Neural cell (in vitro differentiated cells): ENCODE measurements at regions not wholly inside any gene's neighbourhood (a gene's known extent, or its start where the extent isn't known, plus 50 kb on each side); places are given as distances from the start of the nearest gene placed in this dataset.

Experiments
- EZH2 ChIP-seq: fragments of 200-600, 300-800 bp; shearing (Covaris generic), sonication (generic); IDR thresholded peaks from 2 replicates; pipeline ENCODE4 v1.6.1; 2014; ENCODE audit warnings: antibody characterized with exemption, low read length, borderline replicate concordance, mild to moderate bottlenecking; ENCODE audit not compliant: insufficient read depth, poor library complexity, severe bottlenecking
- MXI1 ChIP-seq: fragments of 450-650 bp; conservative IDR thresholded peaks from 2 replicates; pipeline ENCODE4 v1.6.1; 2014; ENCODE audit warnings: antibody characterized with exemption, mild to moderate bottlenecking; ENCODE audit not compliant: poor library complexity, severe bottlenecking
- POLR2AphosphoS5 ChIP-seq: IDR thresholded peaks from 2 replicates; pipeline ENCODE4 v1.6.1; 2012
- REST ChIP-seq: IDR thresholded peaks from 2 replicates; pipeline ENCODE4 v1.6.1; 2012; ENCODE audit warnings: borderline replicate concordance
- TAF1 ChIP-seq: IDR thresholded peaks from 2 replicates; pipeline ENCODE4 v1.6.1; 2012; ENCODE audit warnings: low read depth
- TF ChIP-seq, protein P1 (sequence below): fragments of 450-650 bp; IDR thresholded peaks from 2 replicates; pipeline ENCODE4 v1.5.1; 2014; ENCODE audit warnings: antibody characterized with exemption, mild to moderate bottlenecking, moderate library complexity; ENCODE audit not compliant: poor library complexity, severe bottlenecking

DNA sequence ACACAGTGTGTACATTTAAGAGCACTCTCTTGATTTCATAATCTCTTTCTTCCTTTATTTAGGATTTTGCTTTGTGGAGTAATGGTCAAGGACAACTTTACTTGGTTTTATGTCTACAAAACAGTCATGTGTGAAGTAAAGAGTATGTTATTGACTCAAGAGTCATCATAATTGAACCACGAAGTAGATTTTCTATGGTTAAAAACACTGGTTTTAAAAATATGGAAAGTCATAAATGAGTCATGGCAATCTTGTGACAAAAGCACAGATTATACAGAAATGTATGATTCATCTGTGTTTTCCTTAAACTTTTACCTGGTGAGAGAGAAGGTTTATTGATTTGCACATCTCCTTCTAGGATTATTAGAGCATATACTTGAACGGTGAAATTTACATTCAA lies 969.7 kb downstream of the GATA3 start:
- TF ChIP-seq, protein P1, sequence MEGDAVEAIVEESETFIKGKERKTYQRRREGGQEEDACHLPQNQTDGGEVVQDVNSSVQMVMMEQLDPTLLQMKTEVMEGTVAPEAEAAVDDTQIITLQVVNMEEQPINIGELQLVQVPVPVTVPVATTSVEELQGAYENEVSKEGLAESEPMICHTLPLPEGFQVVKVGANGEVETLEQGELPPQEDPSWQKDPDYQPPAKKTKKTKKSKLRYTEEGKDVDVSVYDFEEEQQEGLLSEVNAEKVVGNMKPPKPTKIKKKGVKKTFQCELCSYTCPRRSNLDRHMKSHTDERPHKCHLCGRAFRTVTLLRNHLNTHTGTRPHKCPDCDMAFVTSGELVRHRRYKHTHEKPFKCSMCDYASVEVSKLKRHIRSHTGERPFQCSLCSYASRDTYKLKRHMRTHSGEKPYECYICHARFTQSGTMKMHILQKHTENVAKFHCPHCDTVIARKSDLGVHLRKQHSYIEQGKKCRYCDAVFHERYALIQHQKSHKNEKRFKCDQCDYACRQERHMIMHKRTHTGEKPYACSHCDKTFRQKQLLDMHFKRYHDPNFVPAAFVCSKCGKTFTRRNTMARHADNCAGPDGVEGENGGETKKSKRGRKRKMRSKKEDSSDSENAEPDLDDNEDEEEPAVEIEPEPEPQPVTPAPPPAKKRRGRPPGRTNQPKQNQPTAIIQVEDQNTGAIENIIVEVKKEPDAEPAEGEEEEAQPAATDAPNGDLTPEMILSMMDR: no peak
- TF ChIP-seq TAF1 (no peak), MXI1 (no peak), REST (no peak), POLR2AphosphoS5 (no peak), EZH2 (no peak)
